Natural killer cell treated with Interleukin-12 subunit alpha and Interleukin-12 subunit beta and Interleukin-15 and Interleukin-18, amount 100 ng/mL, for 72 hours (primary cell): ENCODE measurements at regions not wholly inside any gene's neighbourhood (a gene's known extent, or its start where the extent isn't known, plus 50 kb on each side); places are given as distances from the start of the nearest gene placed in this dataset.

Source experiments
- ATAC-seq, 2 donors: fragments of 150-1000 bp; cut with Tn5 transposase in 1 of 2; sonication (Bioruptor Pico), chemical (Tn5 transposase) in 1 of 2; 2 replicates each; pipeline ENCODE4 v1.10.0; 2021
- DNase-seq: peaks from one replicate; pipeline ENCODE4 v3.0.0; 2022; ENCODE audit warnings: low spot score
- H3K27ac Mint-ChIP-seq, 2 donors: 1 replicate in 1 of 2; 2 replicates in 1 of 2; pipeline ENCODE4 v1.8.0; 2022; ENCODE audit warnings: mixed read lengths in 2 of 2, mild to moderate bottlenecking in 1 of 2, moderate library complexity in 1 of 2
- H3K27me3 Mint-ChIP-seq, 2 donors: 1 replicate in 1 of 2; 2 replicates in 1 of 2; pipeline ENCODE4 v1.8.0; 2022; ENCODE audit warnings: mixed read lengths in 2 of 2
- H3K36me3 Mint-ChIP-seq: one replicate; pipeline ENCODE4 v1.8.0; 2022; ENCODE audit warnings: mixed read lengths
- H3K4me1 Mint-ChIP-seq, 2 donors: 1 replicate in 1 of 2; 2 replicates in 1 of 2; pipeline ENCODE4 v1.8.0; 2022; ENCODE audit warnings: low read depth in 2 of 2, mixed read lengths in 2 of 2, mild to moderate bottlenecking in 1 of 2
- H3K4me3 Mint-ChIP-seq: one replicate; pipeline ENCODE4 v1.8.0; 2022; ENCODE audit warnings: mixed read lengths
- H3K9me3 Mint-ChIP-seq: 2 replicates; pipeline ENCODE4 v1.8.0; 2022; ENCODE audit warnings: mixed read lengths

DNA sequence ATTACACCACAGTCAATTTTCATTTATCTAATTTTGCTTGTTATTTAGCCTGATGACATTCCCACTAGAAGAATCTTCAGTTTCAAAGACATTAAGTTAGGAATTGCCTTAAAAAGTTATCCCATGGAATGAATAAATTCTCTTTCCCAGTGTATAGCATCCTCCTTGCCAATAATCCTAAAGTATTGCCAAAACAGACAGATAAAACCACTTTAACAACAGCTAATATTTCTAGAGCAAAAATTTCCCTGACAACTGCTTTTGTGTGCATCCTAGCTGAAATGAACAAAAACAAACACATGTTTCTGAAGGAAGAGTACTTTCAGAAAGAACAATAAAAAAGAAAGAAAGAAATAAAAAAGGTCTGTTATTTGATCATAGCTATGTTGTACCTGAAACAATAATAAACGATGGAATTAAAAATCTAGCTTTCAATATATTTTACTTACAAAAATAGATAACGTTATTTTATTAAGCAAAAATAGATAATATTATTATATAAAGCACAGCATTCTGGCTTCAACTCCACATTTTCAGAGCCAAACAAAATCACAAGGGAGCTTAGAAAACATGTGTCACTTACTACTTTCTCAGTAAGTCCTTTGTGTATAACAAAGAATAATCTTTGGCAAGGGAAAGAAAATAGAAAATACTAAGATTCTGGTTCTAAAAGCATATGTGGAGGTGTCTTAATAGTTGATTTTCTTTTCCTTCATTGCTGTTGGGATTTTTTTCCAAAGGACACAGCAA lies 939.0 kb upstream of the CRIM1 start:
- Mint-ChIP-seq H3K9me3 (peaks cover 8% of the 10 kb centered on the region), H3K27ac (no peak overlapping the region), H3K4me1 (no peaks in the 10 kb centered on the region), H3K36me3 (no peaks in the 10 kb centered on the region), H3K27me3 (no peaks in the 10 kb centered on the region), H3K4me3 (no peak overlapping the region)
- DNase-seq, result no peak
- no peak for ATAC-seq

DNA sequence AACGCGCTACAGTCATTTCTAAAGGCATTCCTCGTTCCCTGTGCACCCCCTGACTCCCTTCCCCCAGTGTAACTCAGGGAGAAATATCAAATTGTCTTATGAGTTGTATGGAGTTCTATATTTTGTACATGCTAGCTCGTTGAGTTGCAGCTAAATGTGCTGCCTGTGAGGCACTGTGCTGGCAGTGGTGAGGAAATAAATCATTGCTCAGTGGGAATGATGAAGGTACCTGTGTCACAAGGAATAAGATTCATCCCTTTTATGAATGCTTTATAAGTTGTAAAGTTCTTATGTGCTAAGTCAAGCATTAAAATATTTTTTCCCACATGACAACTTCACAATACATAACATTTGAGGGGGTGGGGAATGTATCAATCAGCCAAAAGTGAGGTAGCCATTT lies 939.6 kb upstream of the CRIM1 start:
- H3K27ac Mint-ChIP-seq, result no peak overlapping the region
- no peaks in the 10 kb centered on the region for H3K36me3 Mint-ChIP-seq
- H3K4me3 Mint-ChIP-seq, result no peak overlapping the region
- peaks cover 8% of the 10 kb centered on the region for H3K9me3 Mint-ChIP-seq
- DNase-seq (no peak), ATAC-seq (no peak)
- H3K4me1 Mint-ChIP-seq, result no peaks in the 10 kb centered on the region
- no peaks in the 10 kb centered on the region for H3K27me3 Mint-ChIP-seq

DNA sequence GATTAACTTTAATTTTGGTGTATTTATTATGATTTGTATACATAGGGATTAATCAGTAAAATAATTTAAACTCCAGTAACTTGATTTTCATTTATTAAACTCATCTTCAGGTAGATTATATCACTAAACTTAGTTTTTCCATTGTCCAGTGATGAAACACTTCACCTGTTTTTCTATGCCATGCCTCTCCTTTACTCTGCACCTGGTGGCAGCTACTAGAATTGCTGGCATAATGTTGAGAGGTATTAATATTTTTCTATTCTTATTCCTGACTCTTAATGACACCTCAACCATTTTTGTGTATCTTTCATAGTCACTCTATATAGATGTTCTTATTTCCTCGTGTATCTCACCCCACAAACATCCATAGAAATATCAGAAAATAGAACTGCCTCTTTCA lies 940.3 kb upstream of the CRIM1 start:
- DNase-seq, result no peak
- H3K36me3 Mint-ChIP-seq, result no peaks in the 10 kb centered on the region
- peaks cover 8% of the 10 kb centered on the region for H3K9me3 Mint-ChIP-seq
- ATAC-seq, result no peak
- H3K27ac Mint-ChIP-seq, result no peak overlapping the region
- H3K4me1 Mint-ChIP-seq, result no peaks in the 10 kb centered on the region
- H3K27me3 Mint-ChIP-seq, result no peaks in the 10 kb centered on the region
- H3K4me3 Mint-ChIP-seq, result no peak overlapping the region

DNA sequence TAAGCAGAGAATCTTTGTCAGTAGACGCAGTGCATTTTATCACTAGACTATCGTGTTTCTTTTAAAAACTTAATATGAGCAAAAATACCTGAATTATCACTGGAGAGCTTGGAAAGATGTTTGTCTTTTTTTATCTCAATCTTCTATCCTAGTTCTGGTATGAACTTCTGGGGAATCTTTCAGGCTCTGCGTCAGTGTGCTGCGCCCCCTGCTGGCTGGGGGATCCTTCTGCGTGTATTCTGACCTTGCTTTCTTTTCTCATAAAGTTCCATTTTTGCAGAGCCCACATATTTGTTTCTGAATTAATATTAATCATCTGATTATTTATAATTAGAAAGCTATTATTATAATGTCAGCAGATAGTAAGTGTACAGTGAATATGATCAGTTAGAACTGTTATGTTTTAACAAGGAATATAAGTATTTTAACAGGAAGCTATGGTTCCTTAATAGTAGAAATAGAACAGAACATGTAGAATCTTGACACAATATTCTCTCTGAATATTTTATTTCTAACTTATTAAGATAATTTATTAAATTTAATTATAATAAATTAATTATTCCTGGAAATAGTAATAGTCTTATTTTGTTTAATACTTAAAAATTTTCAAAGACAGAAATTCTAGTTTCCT lies 945.0 kb upstream of the CRIM1 start:
- no peak for ATAC-seq
- no peak for DNase-seq
- H3K36me3 Mint-ChIP-seq, result no peaks in the 10 kb centered on the region
- H3K4me3 Mint-ChIP-seq, result no peak overlapping the region
- H3K27ac Mint-ChIP-seq, result no peak overlapping the region
- no peaks in the 10 kb centered on the region for H3K27me3 Mint-ChIP-seq
- peaks cover 2% of the 10 kb centered on the region for H3K9me3 Mint-ChIP-seq
- no peaks in the 10 kb centered on the region for H3K4me1 Mint-ChIP-seq

DNA sequence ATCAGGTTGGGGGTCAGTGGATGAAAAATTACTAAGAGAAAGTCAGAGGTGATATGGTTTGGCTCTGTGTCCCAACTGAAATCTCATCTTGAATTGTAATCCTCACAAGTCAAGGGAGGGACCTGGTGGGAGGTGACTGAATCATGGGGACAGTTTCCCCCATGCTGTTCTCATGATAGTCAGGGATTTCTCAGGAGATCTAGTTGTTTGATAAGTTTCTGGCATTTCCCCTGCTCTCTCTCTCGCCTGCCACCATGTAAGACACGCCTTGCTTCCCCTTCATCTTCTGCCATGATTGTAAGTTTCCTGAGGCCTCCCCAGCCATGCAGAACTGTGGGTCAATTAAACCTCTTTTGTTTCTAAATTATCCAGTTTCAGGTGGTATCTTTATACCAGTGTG lies 945.8 kb upstream of the CRIM1 start:
- H3K4me1 Mint-ChIP-seq, result no peaks in the 10 kb centered on the region
- no peak for DNase-seq
- H3K36me3 Mint-ChIP-seq, result no peaks in the 10 kb centered on the region
- no peak for ATAC-seq
- no peak overlapping the region for H3K27ac Mint-ChIP-seq
- H3K9me3 Mint-ChIP-seq, result no peaks in the 10 kb centered on the region
- H3K4me3 Mint-ChIP-seq, result no peak overlapping the region
- H3K27me3 Mint-ChIP-seq, result no peaks in the 10 kb centered on the region

DNA sequence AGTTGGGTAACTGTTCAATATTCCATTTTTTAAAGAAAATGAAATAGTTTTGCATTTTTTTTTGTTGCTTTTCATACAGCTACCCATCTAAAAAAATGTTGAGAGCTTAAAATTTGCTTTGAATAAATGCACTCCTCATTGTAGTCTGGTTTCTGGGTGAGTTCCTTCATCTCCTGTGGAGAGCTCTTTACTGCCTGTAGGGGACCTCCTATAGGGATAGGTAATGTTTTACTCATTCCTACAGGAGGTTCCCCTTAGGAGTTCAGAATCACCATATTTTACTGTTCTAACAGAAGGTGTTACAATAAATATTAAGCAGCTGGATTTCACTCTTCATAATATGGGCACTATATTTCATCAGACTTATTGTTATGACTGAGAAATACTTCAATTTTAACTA lies 947.3 kb upstream of the CRIM1 start:
- Mint-ChIP-seq H3K27ac (no peak overlapping the region), H3K9me3 (no peaks in the 10 kb centered on the region), H3K4me1 (no peaks in the 10 kb centered on the region), H3K4me3 (no peak overlapping the region), H3K36me3 (no peaks in the 10 kb centered on the region), H3K27me3 (no peaks in the 10 kb centered on the region)
- DNase-seq (no peak), ATAC-seq (no peak)

DNA sequence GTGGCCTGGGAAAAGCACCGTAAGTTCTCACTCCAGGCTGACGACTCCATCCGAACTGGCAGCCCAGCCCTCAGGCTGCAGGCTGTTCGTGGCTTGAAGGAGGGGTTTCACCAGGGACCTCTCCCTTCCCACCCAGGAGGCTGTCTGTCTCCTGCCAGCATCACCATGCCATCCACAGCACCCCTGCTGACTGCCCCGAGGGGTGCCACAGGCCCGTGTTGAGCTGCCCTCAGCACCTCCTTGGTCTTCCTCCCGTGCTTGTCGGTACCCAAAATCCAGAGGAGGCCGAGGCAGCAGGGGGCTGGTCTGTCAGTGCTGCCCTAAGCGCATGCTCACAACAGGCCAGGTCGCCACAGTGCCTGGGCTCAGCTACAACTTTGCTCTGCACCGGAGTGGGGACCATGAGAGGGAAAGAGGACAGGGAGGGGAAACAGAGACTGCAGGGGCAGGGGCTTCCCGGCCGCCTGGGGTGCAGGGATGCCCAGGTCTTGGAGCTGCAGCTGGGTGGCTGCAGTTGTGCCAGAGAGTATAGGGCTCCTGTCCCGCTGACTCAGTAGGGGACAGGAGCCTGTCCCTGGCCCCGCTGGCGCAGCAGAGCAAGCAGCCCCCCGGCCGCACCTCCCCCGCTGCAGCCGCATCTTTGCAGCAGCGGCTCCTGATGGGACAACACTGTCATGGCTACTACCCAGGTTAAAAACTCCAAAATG lies 963.7 kb upstream of the CRIM1 start:
- H3K27me3 Mint-ChIP-seq, result no peaks in the 10 kb centered on the region
- no peaks in the 10 kb centered on the region for H3K36me3 Mint-ChIP-seq
- H3K9me3 Mint-ChIP-seq, result peaks cover 4% of the 10 kb centered on the region
- H3K4me3 Mint-ChIP-seq, result no peak overlapping the region
- ATAC-seq, result peak in 1 of 2 donors; percentile 15
- H3K27ac Mint-ChIP-seq, result no peak overlapping the region
- DNase-seq, result no peak
- no peaks in the 10 kb centered on the region for H3K4me1 Mint-ChIP-seq

DNA sequence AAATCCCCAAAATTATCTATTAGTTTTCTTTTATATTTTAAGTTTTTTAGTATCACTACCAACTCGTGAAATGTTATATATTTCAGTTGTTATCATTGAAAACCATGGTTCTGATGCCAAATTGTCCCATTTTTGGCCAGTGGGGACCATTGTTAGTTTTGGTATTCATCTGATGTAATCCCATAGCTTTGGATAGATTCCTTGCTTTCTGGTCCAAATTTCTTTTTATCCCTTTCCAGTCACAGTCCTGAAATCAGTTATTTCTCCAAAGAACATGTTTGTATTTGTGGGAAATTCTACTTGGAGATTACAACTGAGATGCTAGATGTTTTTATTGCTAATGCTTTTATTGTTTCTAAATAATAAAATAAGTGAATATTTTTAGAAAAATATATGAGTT lies 976.8 kb upstream of the CRIM1 start:
- Mint-ChIP-seq H3K9me3 (peaks cover 13% of the 10 kb centered on the region), H3K36me3 (no peaks in the 10 kb centered on the region), H3K27me3 (no peaks in the 10 kb centered on the region), H3K4me1 (no peaks in the 10 kb centered on the region), H3K4me3 (no peak overlapping the region), H3K27ac (no peak overlapping the region)
- DNase-seq, result no peak
- no peak for ATAC-seq

DNA sequence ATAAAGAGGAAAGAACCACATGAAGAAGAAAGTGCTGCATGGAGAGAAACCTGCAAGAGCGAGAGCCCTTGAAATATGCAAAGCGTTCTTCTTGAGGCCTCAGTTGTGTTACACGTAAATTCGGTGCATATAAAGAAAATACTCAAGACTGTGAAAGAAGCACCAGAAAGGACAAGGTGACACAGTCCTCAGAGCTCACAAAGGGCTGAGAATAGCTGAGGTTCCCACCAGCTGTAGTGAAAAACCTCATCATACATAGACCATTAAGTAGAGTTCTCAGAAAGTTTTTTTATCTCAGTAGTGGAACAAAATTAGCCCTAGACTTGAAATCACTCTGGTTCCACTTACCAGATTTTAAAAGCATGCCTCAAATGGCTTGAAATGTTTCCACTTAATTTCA lies 980.7 kb upstream of the CRIM1 start:
- ATAC-seq (no peak), DNase-seq (no peak)
- Mint-ChIP-seq H3K4me3 (no peak overlapping the region), H3K27ac (no peak overlapping the region), H3K27me3 (no peaks in the 10 kb centered on the region), H3K9me3 (peaks cover 10% of the 10 kb centered on the region), H3K36me3 (no peaks in the 10 kb centered on the region), H3K4me1 (no peaks in the 10 kb centered on the region)

DNA sequence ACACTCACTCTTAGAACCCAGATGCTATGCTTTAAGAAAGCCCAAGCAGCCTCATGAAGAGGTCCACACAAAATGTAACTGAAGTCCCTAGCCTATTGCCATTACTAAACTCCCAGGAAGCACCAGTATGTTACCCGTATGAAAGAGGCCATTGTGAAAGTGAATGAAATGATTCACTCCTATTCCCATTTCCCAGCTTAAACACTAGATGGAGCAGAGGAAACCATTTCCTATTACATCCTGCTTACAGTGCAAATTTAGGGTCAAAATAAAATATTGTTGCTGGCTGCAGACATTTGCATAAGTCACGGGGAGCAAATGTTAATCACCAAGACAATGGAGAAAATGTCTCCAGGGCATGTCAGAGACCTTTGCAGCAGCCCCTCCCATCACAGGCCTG lies 989.7 kb upstream of the CRIM1 start:
- no peaks in the 10 kb centered on the region for H3K4me1 Mint-ChIP-seq
- H3K27ac Mint-ChIP-seq, result no peak overlapping the region
- ATAC-seq, result no peak
- DNase-seq, result no peak
- no peaks in the 10 kb centered on the region for H3K27me3 Mint-ChIP-seq
- no peaks in the 10 kb centered on the region for H3K36me3 Mint-ChIP-seq
- peaks cover 13% of the 10 kb centered on the region for H3K9me3 Mint-ChIP-seq
- H3K4me3 Mint-ChIP-seq, result no peak overlapping the region

DNA sequence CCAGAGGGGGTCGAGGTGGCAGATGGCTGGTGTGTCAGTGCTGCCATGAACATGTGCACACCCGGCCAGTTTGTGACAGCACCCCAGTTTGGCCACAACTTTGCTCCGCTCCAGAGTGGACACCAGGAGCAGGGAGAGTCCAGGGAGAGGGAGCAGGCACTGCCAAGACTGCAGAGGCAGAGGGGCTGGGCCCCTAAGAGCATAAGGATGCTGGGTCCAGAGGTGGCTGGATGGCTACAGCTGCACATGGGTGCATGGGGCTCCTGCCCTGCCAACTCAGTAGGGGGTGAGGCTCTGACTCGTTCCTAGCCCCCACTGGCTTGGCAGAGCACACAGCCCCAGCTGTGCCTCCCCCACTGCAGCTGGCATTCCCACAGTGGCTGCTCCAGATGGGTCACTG lies 999.2 kb upstream of the CRIM1 start:
- DNase-seq (no peak), ATAC-seq (peak in 1 of 2 donors; percentile 43)
- Mint-ChIP-seq H3K9me3 (peaks cover 12% of the 10 kb centered on the region), H3K27me3 (no peaks in the 10 kb centered on the region), H3K27ac (no peak overlapping the region), H3K4me3 (no peak overlapping the region), H3K4me1 (no peaks in the 10 kb centered on the region), H3K36me3 (no peaks in the 10 kb centered on the region)

DNA sequence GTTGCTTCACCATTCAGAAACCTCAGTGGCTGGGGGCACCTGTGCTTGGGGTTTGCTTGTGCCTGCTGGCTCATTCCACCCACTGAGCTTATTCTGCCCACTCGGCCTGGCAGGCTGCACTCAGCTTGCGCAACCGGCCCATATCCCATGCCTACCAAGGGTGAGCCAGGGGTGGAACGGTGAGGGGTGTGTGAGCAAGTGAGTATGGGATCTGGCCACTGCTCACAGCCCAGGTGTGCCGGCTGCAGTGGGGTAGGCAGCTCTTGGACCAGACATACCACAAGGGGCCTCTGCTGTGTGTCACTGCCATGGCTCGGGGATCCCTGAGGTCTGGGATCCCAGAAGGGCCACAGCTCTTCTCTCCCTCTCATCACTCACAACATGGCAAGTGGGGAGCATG lies 1000.5 kb upstream of the CRIM1 start:
- Mint-ChIP-seq H3K27me3 (no peaks in the 10 kb centered on the region), H3K4me1 (no peaks in the 10 kb centered on the region), H3K27ac (no peak overlapping the region), H3K9me3 (peaks cover 12% of the 10 kb centered on the region), H3K36me3 (no peaks in the 10 kb centered on the region), H3K4me3 (no peak overlapping the region)
- no peak for ATAC-seq
- DNase-seq, result no peak

DNA sequence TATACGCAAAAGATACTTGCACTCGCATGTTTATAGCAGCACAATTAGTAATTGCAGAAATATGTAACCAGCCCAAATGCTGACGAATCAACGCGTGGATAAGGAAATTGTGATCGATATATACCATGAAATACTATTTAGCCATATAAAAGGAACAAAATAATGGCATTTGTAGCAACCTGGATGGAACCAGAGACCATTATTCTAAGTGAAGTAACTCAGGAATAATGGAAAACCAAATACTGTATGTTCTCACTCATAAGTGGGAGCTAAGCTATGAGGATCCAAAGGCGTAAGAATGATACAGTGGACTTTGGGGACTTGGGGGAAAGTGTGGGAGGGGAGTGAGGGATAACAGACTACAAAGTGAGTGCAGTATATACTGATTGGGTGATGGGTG lies 1008.0 kb upstream of the CRIM1 start:
- no peak for DNase-seq
- H3K36me3 Mint-ChIP-seq, result no peaks in the 10 kb centered on the region
- H3K9me3 Mint-ChIP-seq, result peaks cover 2% of the 10 kb centered on the region
- H3K4me1 Mint-ChIP-seq, result no peaks in the 10 kb centered on the region
- H3K4me3 Mint-ChIP-seq, result no peak overlapping the region
- no peak overlapping the region for H3K27ac Mint-ChIP-seq
- no peak for ATAC-seq
- H3K27me3 Mint-ChIP-seq, result no peaks in the 10 kb centered on the region

DNA sequence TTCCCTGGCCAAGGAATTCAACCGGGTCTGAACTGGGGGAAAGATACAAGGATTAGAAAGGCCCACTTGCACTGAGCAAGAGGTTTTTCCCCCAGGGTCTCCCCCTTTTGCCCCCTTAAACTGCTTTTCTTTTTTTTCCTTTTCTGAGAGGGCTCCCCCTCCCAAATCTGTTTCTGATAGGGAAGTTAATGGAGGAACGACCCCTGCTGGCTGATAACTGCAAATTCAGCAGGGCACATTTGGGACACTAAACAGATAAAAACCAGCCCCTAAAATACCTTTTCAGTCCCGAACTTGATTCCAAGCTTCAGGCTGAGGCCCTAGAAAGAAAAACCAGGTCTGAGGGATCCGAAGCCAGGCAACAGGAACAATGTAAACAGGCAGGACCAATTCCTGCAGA lies 1012.4 kb upstream of the CRIM1 start:
- no peak overlapping the region for H3K4me3 Mint-ChIP-seq
- ATAC-seq, result no peak
- H3K4me1 Mint-ChIP-seq, result no peaks in the 10 kb centered on the region
- DNase-seq, result no peak
- no peak overlapping the region for H3K27ac Mint-ChIP-seq
- H3K36me3 Mint-ChIP-seq, result no peaks in the 10 kb centered on the region
- H3K27me3 Mint-ChIP-seq, result no peaks in the 10 kb centered on the region
- H3K9me3 Mint-ChIP-seq, result peaks cover 4% of the 10 kb centered on the region
